OCI-LY7 (cell line): ENCODE measurements at regions not wholly inside any gene's neighbourhood (a gene's known extent, or its start where the extent isn't known, plus 50 kb on each side); places are given as distances from the start of the nearest gene placed in this dataset.

ENCODE experiments used
- EZH2phosphoT487 ChIP-seq: fragments of 200-600 bp; sonication (generic); IDR thresholded peaks from 2 replicates; pipeline ENCODE4 v1.6.1; 2018; ENCODE audit warnings: low read depth, borderline replicate concordance, mild to moderate bottlenecking, mixed run types, antibody characterized with exemption, low read length, moderate library complexity, mixed read lengths
- TF ChIP-seq, protein P1 (sequence below): fragments of 200-600 bp; sonication (generic); conservative IDR thresholded peaks from 2 replicates; pipeline ENCODE4 v1.5.1; 2014; ENCODE audit warnings: mild to moderate bottlenecking, antibody characterized with exemption, low read length, moderate library complexity, mixed read lengths

DNA sequence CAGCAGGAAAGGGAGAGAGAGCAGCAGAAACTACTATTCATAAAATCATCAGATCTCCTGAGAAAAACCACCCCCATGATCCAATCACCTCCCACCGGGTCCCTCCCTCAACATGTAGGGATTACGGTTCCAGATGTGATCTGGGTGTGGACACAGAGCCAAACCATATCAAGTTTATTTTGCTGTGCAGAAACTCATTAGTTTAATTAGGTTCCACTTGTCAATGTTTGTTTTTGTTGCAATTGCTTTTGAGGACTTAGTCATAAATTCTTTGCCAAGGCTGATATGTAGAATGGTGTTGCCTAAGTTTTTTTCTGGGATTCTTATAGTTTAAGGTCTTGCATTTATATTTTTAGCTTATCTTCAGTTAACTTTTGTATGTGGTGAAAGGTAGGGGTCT lies 422.0 kb upstream of the HS3ST5 start:
- TF ChIP-seq, protein P1, sequence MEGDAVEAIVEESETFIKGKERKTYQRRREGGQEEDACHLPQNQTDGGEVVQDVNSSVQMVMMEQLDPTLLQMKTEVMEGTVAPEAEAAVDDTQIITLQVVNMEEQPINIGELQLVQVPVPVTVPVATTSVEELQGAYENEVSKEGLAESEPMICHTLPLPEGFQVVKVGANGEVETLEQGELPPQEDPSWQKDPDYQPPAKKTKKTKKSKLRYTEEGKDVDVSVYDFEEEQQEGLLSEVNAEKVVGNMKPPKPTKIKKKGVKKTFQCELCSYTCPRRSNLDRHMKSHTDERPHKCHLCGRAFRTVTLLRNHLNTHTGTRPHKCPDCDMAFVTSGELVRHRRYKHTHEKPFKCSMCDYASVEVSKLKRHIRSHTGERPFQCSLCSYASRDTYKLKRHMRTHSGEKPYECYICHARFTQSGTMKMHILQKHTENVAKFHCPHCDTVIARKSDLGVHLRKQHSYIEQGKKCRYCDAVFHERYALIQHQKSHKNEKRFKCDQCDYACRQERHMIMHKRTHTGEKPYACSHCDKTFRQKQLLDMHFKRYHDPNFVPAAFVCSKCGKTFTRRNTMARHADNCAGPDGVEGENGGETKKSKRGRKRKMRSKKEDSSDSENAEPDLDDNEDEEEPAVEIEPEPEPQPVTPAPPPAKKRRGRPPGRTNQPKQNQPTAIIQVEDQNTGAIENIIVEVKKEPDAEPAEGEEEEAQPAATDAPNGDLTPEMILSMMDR = no peak
- no peak for TF ChIP-seq EZH2phosphoT487
